ENCODE measurements at regions not wholly inside any gene's neighbourhood (a gene's known extent, or its start where the extent isn't known, plus 50 kb on each side); places are given as distances from the start of the nearest gene placed in this dataset.
A peak's percentile ranks its signal among the peaks of the same experiment; 100 is the strongest.
"Not testable (repeated sequence)": the region's sequence is repeated elsewhere in the genome, so short reads cannot be mapped to it uniquely, and the experiment has no call there.

DNA sequence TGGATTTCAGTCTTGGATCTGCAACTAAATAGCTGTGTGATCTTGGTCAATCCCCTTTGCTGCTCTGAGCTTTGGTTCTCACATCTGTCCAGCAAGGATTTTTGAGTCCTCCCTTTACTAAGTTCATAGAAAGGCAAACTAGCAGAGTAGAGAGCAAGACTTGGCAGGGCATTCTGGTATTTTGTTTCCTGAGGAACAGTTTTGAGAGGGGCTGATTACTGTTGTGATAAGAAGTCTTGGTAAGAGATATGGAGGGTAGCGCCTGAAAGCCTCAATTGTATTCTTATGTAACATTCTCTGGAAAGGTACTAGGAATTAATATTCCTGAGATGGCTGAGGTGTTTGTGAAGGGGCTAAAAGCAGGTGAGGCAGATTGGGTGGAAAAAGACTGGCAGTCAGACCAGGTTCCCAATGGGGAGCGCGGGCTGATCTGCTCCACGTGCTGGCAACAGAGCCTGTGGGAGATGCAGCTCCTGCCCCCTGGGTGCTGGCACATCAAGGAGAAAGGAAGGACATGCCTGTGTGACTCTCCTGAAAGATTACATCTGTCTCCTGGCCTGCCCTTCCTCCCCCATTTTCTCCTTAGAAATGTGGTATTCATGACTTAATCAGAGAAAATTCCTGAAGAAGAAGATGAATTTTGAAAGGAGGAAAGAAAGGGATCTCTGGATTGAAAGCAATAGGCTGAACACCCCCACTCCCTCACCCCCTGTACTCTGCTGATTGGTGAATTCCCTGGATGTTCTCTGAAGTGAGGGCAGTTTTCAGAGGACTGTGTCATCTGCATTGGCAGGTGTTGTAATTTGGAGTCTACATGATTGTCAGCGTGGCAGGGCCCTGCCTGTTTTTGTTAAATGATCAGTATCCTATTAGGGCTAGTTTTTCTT lies 94.0 kb downstream of the SRGAP2 start:
- ATAC-seq; DNase-seq; intact Hi-C loops (cut with DNase I, micrococcal nuclease): not testable (repeated sequence)

DNA sequence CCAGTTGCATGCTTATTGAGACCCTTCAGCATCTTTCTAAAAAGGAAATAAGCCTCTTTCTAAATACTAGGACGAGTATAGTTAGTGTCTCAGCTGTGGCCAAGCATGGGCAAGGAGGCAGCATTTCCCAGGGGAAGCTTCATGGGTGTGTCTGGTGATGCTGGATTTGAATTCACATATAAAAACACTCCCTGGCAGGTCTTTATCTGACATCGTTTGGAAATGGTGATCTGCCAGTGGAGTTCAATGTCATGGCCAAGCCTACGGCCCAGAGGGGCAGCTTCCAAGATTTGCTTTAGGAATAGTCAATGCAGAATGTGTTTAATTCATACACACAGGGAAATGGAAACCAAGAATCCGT lies 94.7 kb downstream of the SRGAP2 start:
- H3K36me3 ChIP-seq (ENCODE audit: low read depth); H3K9me3 ChIP-seq; ATAC-seq; DNase-seq; H3K4me1 ChIP-seq (ENCODE audit: low read depth); intact Hi-C loops (cut with DNase I, micrococcal nuclease); H3K4me3 ChIP-seq: not testable (repeated sequence)

More for the DNA sequence above, 94.0 kb downstream of the SRGAP2 start:
- not testable (repeated sequence) for H3K4me1 ChIP-seq (ENCODE audit: low read depth); H3K36me3 ChIP-seq (ENCODE audit: low read depth); H3K9me3 ChIP-seq; H3K4me3 ChIP-seq

DNA sequence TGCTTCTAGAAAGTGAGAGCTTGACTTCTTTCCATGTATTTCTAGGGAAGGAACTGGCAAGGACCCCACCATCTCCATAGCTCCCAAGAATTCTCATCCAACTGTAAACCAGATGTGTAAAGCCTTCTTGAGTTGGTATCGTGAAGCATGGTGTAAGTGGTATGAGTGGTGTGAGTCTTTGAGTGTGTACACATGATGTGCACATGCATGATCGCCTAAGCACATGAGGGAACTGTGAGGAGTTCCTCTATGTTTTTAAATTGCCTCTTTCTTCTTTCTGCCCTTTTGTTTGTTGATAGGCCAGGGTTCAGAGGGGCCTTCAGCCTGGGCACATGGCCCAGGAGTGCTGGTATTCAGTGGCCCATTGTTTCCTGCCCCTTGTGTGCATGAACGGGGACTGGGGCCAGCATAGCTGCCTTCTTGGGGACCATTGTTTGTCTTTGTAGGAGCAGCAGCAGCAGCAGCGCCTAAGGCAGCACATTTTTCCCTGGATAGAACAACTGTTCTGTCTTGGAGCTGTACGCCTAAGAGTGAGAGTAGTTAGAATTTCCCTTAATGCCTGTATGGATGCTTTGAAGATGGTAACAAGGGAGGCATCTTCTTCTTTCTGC lies 95.9 kb downstream of the SRGAP2 start:
- H3K36me3 ChIP-seq (ENCODE audit: low read depth); DNase-seq; intact Hi-C loops (cut with DNase I, micrococcal nuclease); H3K9me3 ChIP-seq; H3K4me3 ChIP-seq; ATAC-seq; H3K4me1 ChIP-seq (ENCODE audit: low read depth): not testable (repeated sequence)

DNA sequence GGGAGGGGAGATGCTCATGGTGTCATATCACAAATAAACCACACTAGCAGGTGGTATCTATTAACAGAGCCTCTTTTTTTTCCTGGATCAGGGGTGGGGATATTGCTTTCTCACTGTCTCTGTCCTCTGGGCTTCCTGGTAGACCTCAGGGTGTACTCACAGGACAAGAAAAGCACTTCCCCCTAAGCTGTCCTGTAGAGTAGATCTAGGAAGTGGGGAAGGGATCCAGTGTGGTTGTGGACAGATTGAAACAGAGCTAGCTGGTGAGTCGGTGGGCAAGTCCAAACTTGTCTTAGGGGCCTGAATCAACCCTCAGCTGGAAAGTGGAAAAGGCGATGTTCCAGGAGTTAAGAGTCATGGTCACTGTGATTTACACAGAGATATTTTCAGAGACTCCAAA lies 96.6 kb downstream of the SRGAP2 start:
- H3K4me3 ChIP-seq; H3K36me3 ChIP-seq (ENCODE audit: low read depth); intact Hi-C loops (cut with DNase I, micrococcal nuclease); DNase-seq; ATAC-seq; H3K9me3 ChIP-seq; H3K4me1 ChIP-seq (ENCODE audit: low read depth): not testable (repeated sequence)

DNA sequence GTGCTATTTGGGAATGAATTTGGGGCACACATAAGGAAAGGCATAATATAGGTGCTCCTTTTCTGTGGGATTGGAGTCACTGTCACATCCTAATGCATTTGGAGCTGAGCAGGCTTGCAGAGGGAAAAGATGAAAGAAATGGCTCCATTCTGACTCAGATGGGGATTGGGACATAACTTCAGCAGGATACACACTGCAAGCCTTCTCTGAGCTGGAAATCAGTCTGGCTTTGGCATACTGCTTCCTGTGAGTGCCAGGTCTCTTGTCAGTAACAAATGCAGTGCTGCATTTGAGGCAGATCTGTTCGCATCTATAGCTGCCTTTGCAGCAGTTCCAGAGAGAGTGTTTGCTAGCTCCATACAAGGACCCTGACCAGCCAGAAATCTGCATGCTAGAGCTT lies 98.7 kb downstream of the SRGAP2 start:
- DNase-seq; H3K9me3 ChIP-seq; H3K4me3 ChIP-seq; ATAC-seq; H3K36me3 ChIP-seq (ENCODE audit: low read depth); intact Hi-C loops (cut with DNase I, micrococcal nuclease); H3K4me1 ChIP-seq (ENCODE audit: low read depth): not testable (repeated sequence)

DNA sequence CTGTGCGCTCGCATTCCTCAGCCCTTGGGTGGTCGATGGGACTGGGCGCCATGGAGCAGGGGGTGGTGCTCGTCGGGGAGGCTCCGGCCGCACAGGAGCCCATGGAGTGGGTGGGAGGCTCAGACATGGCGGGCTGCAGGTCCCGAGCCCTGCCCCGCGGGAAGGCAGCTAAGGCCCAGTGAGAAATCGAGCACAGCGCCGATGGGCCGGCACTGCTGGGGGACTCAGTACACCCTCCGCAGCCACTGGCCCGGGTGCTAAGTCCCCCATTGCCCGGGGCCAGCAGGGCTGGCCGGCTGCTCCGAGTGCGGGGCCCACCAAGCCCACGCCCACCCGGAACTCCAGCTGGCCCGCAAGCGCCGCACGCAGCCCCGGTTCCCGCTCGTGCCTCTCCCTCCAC lies 104.1 kb downstream of the SRGAP2 start:
- DNase-seq; ATAC-seq; intact Hi-C loops (cut with DNase I, micrococcal nuclease); H3K4me3 ChIP-seq; H3K4me1 ChIP-seq (ENCODE audit: low read depth); H3K9me3 ChIP-seq; H3K36me3 ChIP-seq (ENCODE audit: low read depth): not testable (repeated sequence)

DNA sequence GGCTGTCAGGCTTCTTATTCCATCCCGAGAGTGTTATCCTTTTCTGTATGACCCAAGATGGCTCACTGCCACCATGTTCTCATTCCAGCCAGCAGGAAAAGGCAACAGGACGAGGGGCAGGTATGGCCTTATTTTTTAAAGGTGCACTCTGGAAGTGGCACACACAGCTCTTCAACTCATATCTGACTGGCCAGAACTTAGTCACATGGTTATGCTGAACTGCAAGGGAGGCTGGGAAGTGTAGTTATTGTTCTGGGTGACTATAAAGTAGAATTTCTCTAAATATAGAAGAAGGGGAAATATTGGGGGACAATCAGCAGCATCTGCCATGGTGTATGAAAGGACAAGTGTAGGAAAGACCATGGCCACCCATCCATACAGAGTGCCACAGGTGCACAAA lies 107.6 kb downstream of the SRGAP2 start:
- ATAC-seq, H3K4me3 ChIP-seq, H3K9me3 ChIP-seq: not testable (repeated sequence)

DNA sequence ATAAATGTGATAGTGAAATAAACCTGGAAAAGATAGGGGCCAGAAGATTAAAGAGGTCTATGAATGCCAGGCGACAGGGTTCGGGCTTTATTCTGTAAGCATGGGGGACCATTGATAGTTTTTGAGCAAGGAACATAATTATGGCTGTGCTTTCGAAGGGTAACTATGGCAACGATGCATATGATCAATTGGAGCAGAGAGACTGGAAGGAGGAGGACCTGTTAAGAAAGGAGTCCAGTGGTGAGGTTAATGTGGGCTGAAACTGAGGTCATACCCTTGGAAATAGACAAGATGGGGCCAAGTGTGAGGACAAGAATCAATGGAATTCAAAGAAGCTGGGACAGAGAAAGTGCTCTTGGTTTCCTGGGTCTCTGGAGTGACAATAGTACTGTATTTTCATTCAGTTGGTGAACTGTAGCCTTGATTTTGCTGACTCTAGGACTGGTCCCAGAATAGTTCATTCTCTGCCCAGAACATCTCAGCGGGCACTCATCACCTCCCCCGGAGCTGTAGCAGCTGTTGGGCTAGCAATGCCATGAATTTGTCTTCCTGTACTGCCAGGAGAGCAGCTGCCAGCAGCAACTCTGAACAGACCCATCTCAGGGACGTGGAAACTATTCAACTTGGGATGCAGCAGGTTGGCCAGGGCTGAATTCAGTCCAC lies 108.4 kb downstream of the SRGAP2 start:
- ATAC-seq; H3K9me3 ChIP-seq; intact Hi-C loops (cut with DNase I, micrococcal nuclease); H3K4me1 ChIP-seq (ENCODE audit: low read depth); H3K4me3 ChIP-seq; H3K36me3 ChIP-seq (ENCODE audit: low read depth): not testable (repeated sequence)
- peak in 1 of 3 donors; percentile 12 for DNase-seq

More for the DNA sequence above, 107.6 kb downstream of the SRGAP2 start:
- H3K4me1 ChIP-seq (ENCODE audit: low read depth); H3K36me3 ChIP-seq (ENCODE audit: low read depth); DNase-seq; intact Hi-C loops (cut with DNase I, micrococcal nuclease): not testable (repeated sequence)

DNA sequence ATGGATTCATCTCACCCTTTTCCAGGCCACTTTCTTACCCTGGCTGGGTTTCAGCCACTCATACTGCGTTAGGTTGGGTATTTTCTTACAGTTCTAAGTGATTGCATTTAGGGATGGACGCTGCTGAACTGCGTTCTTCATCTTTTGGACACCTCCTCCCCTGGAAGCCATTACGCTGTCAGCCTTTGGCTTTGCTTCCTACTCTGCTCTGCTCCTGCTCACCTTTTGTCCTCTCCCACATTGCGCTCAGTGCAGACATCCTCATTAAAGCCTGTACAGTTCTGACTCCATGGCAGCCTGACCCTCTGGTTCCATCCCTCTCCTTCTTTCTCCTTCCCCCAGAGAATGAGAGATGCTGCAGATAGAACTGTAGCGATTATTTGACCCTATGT lies 108.9 kb downstream of the SRGAP2 start:
- H3K4me1 ChIP-seq (ENCODE audit: low read depth); DNase-seq; H3K4me3 ChIP-seq; intact Hi-C loops (cut with DNase I, micrococcal nuclease); H3K9me3 ChIP-seq; H3K36me3 ChIP-seq (ENCODE audit: low read depth); ATAC-seq: not testable (repeated sequence)

DNA sequence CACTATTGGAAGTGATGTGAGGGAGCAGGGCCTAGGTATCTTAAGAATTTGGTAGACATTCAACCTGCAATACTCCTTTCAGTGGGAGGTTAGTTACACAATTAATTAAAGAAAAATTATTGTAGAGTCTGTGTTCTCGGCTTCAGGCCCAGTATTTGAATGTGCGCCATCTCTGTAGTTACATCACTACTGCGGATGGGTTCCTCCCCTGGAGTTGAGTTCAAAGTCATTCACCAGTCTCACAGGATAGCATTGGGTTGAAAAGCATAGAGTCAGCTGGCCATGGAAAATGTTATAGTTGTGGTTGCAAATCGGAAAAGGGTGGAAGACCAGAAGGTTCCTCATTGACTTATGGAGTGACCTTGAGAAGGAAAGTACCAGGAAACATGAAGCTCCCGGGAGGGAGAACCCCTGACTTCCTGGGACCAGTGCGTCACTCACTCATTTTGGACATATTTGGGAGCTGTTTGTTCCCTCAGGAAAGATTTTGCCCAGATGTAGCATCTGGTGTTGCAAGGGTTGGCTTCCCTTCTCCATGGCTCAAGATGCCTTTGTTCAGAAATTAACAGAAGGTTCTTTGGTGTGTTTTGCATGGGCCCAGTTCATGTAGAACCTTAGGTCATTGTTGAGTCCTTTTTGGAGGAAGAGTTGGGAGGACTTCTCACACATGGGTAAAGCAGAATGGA lies 111.8 kb downstream of the SRGAP2 start:
- H3K4me3 ChIP-seq; DNase-seq; H3K9me3 ChIP-seq; intact Hi-C loops (cut with DNase I, micrococcal nuclease); H3K4me1 ChIP-seq (ENCODE audit: low read depth); H3K36me3 ChIP-seq (ENCODE audit: low read depth); ATAC-seq: not testable (repeated sequence)

DNA sequence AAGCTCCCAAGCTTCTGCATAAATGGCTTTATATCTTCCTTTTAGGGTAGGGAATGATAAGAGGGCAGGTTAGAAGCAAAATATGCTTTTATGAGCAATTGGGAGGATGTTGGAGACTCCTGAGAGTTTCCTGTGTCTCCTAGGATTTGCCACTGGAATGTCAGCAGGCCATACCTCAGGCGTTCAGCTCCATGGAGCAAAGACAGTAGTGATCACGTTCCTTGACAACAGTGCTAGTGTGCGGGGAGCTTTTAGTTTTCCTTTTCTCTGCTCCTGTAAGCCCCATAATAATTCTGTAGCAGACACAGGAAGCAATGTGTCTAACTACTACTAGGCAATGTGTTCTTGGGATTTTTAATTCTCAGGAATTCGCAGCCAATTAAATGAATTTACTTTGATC lies 113.6 kb downstream of the SRGAP2 start:
- H3K36me3 ChIP-seq (ENCODE audit: low read depth); ATAC-seq; H3K4me1 ChIP-seq (ENCODE audit: low read depth); DNase-seq; H3K9me3 ChIP-seq; intact Hi-C loops (cut with DNase I, micrococcal nuclease); H3K4me3 ChIP-seq: not testable (repeated sequence)

DNA sequence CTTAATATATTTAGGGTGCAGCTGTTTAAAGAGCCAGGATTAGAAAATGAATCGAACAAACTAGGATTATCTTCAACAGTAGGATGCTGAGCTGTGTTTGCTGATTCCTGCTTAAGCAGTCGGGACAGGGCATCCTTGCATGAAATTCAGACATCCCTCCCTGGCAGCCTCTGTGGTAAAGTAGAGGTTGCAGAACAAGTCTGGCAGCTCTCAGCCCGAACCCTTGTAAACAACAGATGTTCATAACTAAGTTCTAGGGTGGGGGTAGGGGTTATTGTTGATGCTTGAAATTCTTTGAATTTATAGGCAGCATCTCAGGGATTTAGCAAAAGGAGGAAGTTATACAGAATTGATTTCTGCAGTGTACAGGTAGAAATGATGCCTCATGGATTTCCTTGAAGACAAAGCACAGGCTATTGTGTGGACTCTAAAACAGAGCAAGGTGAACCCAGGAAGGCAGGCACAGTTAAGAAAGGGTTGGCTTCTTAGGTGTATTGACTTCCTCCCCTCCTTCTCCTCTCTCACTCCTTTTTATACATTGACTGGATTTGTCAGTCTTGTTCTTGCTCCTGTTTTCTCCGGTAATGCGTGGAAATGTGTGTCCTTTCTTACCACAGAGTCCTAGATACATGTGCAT lies 114.7 kb downstream of the SRGAP2 start:
- H3K4me3 ChIP-seq; DNase-seq; H3K36me3 ChIP-seq (ENCODE audit: low read depth); H3K9me3 ChIP-seq; intact Hi-C loops (cut with DNase I, micrococcal nuclease); H3K4me1 ChIP-seq (ENCODE audit: low read depth): not testable (repeated sequence)
- peak; percentile 76 for ATAC-seq

DNA sequence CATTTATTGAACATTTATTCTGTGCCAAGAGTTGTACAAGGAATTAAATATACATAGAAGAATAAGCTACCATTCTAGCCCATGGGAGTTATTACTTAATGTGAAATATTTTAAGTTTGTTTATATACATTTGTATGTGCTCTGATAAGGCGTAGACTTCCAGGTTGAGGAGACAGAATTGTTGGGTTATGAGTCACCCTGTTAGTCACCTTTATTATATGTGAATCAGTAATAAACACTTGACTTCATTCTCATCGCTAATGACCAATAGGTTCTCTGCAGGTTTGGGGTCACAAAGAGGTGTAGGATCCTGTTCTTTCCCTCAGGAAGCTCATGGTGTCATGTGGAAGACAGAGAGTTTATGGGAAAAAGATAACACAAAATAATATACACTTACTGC lies 116.9 kb downstream of the SRGAP2 start:
- ATAC-seq: not testable (repeated sequence)

More for the DNA sequence above, 116.9 kb downstream of the SRGAP2 start:
- intact Hi-C loops (cut with DNase I, micrococcal nuclease); H3K9me3 ChIP-seq; H3K4me1 ChIP-seq (ENCODE audit: low read depth); H3K4me3 ChIP-seq; H3K36me3 ChIP-seq (ENCODE audit: low read depth); DNase-seq: not testable (repeated sequence)

All from mucosa of descending colon (tissue), 3 donors.